ENCODE measurements at regions not wholly inside any gene's neighbourhood (a gene's known extent, or its start where the extent isn't known, plus 50 kb on each side); places are given as distances from the start of the nearest gene placed in this dataset.
"Not testable (repeated sequence)": the region's sequence is repeated elsewhere in the genome, so short reads cannot be mapped to it uniquely, and the experiment has no call there.

- no peaks in the 10 kb centered on the region for H3K36me3 ChIP-seq (ENCODE audit: control insufficient read depth, insufficient read depth, low read length)
- no peak for TF ChIP-seq CTCF (IDR thresholded peaks at IDR 0.05; ENCODE audit: insufficient read depth, low read length, poor library complexity, severe bottlenecking)
- no peaks in the 10 kb centered on the region for H3K27me3 ChIP-seq (ENCODE audit: control insufficient read depth, insufficient read depth, low read length)
- no peak for DNase-seq (ENCODE audit: low read depth)
- H3K4me3 ChIP-seq (ENCODE audit: low read depth, low read length), result no peak overlapping the region
Observed at GRCh38 chr3:26281284-26281985, 341.1 kb upstream of the LRRC3B start.

GRCh38 chr3:26284503-26284902, 338.1 kb upstream of the LRRC3B start:
- not testable (repeated sequence) for H3K27me3 ChIP-seq (ENCODE audit: control insufficient read depth, insufficient read depth, low read length); DNase-seq (ENCODE audit: low read depth); H3K36me3 ChIP-seq (ENCODE audit: control insufficient read depth, insufficient read depth, low read length); H3K4me3 ChIP-seq (ENCODE audit: low read depth, low read length)

- DNase-seq (ENCODE audit: low read depth), result no peak
Observed at GRCh38 chr3:26291840-26292239, 330.7 kb upstream of the LRRC3B start.

GRCh38 chr3:26292780-26293179, 329.8 kb upstream of the LRRC3B start:
- no peak for DNase-seq (ENCODE audit: low read depth)
- H3K27me3 ChIP-seq (ENCODE audit: control insufficient read depth, insufficient read depth, low read length), result no peaks in the 10 kb centered on the region
- no peak for TF ChIP-seq CTCF (IDR thresholded peaks at IDR 0.05; ENCODE audit: insufficient read depth, low read length, poor library complexity, severe bottlenecking)
- H3K4me3 ChIP-seq (ENCODE audit: low read depth, low read length), result no peak overlapping the region
- H3K36me3 ChIP-seq (ENCODE audit: control insufficient read depth, insufficient read depth, low read length), result no peaks in the 10 kb centered on the region

More at GRCh38 chr3:26291840-26292239, 330.7 kb upstream of the LRRC3B start:
- no peak for TF ChIP-seq CTCF (IDR thresholded peaks at IDR 0.05; ENCODE audit: insufficient read depth, low read length, poor library complexity, severe bottlenecking)
- H3K4me3 ChIP-seq (ENCODE audit: low read depth, low read length), result no peak overlapping the region
- no peaks in the 10 kb centered on the region for H3K27me3 ChIP-seq (ENCODE audit: control insufficient read depth, insufficient read depth, low read length)
- H3K36me3 ChIP-seq (ENCODE audit: control insufficient read depth, insufficient read depth, low read length), result no peaks in the 10 kb centered on the region

- no peak for DNase-seq (ENCODE audit: low read depth)
- no peak for TF ChIP-seq CTCF (IDR thresholded peaks at IDR 0.05; ENCODE audit: insufficient read depth, low read length, poor library complexity, severe bottlenecking)
- H3K27me3 ChIP-seq (ENCODE audit: control insufficient read depth, insufficient read depth, low read length), result no peaks in the 10 kb centered on the region
Observed at GRCh38 chr3:26293329-26293844, 329.2 kb upstream of the LRRC3B start.

GRCh38 chr3:26307192-26307591, 315.4 kb upstream of the LRRC3B start:
- DNase-seq (ENCODE audit: low read depth), result no peak
- no peak for TF ChIP-seq CTCF (IDR thresholded peaks at IDR 0.05; ENCODE audit: insufficient read depth, low read length, poor library complexity, severe bottlenecking)
- no peaks in the 10 kb centered on the region for H3K36me3 ChIP-seq (ENCODE audit: control insufficient read depth, insufficient read depth, low read length)
- H3K4me3 ChIP-seq (ENCODE audit: low read depth, low read length), result no peak overlapping the region
- no peaks in the 10 kb centered on the region for H3K27me3 ChIP-seq (ENCODE audit: control insufficient read depth, insufficient read depth, low read length)

More at GRCh38 chr3:26293329-26293844, 329.2 kb upstream of the LRRC3B start:
- no peak overlapping the region for H3K4me3 ChIP-seq (ENCODE audit: low read depth, low read length)
- H3K36me3 ChIP-seq (ENCODE audit: control insufficient read depth, insufficient read depth, low read length), result no peaks in the 10 kb centered on the region
